Neural progenitor cell (in vitro differentiated cells): ENCODE measurements at regions not wholly inside any gene's neighbourhood (a gene's known extent, or its start where the extent isn't known, plus 50 kb on each side); places are given as distances from the start of the nearest gene placed in this dataset.
"Not testable (repeated sequence)": the region's sequence is repeated elsewhere in the genome, so short reads cannot be mapped to it uniquely, and the experiment has no call there.

Source experiments
- CTCF ChIP-seq: fragments of 200-600 bp; sonication (generic); IDR thresholded peaks from 2 replicates; pipeline ENCODE4 v1.5.1; 2017; ENCODE audit warnings: antibody characterized with exemption, mild to moderate bottlenecking
- EZH2 ChIP-seq: fragments of 200-600 bp; sonication (generic); IDR thresholded peaks from 2 replicates; pipeline ENCODE4 v1.6.1; 2017; ENCODE audit warnings: antibody characterized with exemption, mild to moderate bottlenecking, moderate library complexity
- EZH2phosphoT487 ChIP-seq: fragments of 200-600 bp; sonication (generic); IDR thresholded peaks from 2 replicates; pipeline ENCODE4 v1.6.1; 2017; ENCODE audit warnings: antibody characterized with exemption

- TF ChIP-seq EZH2, CTCF, EZH2phosphoT487: not testable (repeated sequence)
Measured at GRCh38 chr12:9417341-9417740, 190.4 kb downstream of the KLRB1 start.
